Ishikawa (cell line): ENCODE measurements at regions not wholly inside any gene's neighbourhood (a gene's known extent, or its start where the extent isn't known, plus 50 kb on each side); places are given as distances from the start of the nearest gene placed in this dataset.

ENCODE experiments used
- CEBPB ChIP-seq: IDR thresholded peaks from 2 replicates; pipeline ENCODE4 v1.6.1; 2012
- CREB1 ChIP-seq: IDR thresholded peaks from 2 replicates; pipeline ENCODE4 v1.6.1; 2012; ENCODE audit warnings: low read depth
- EGR1 ChIP-seq: IDR thresholded peaks from 2 replicates; pipeline ENCODE4 v1.6.1; 2012
- EP300 ChIP-seq: IDR thresholded peaks from 2 replicates; pipeline ENCODE4 v1.6.1; 2012; ENCODE audit warnings: borderline replicate concordance
- FOXM1 ChIP-seq: IDR thresholded peaks from 2 replicates; pipeline ENCODE4 v1.6.1; 2012; ENCODE audit warnings: low read depth, borderline replicate concordance
- NFIC ChIP-seq: IDR thresholded peaks from 2 replicates; pipeline ENCODE4 v1.6.1; 2012
- RAD21 ChIP-seq: IDR thresholded peaks from 2 replicates; pipeline ENCODE4 v1.6.1; 2012; ENCODE audit warnings: low read depth
- TAF1 ChIP-seq: IDR thresholded peaks from 2 replicates; pipeline ENCODE4 v1.6.1; 2012; ENCODE audit warnings: low read depth, mild to moderate bottlenecking
- TCF12 ChIP-seq: IDR thresholded peaks from 2 replicates; pipeline ENCODE4 v1.6.1; 2012; ENCODE audit warnings: low read depth
- TEAD4 ChIP-seq: IDR thresholded peaks from 2 replicates; pipeline ENCODE4 v1.6.1; 2012
- USF1 ChIP-seq: IDR thresholded peaks from 2 replicates; pipeline ENCODE4 v1.6.1; 2012
- YY1 ChIP-seq: IDR thresholded peaks from 2 replicates; pipeline ENCODE4 v1.6.1; 2012; ENCODE audit warnings: low read depth
- ZBTB7A ChIP-seq: IDR thresholded peaks from 2 replicates; pipeline ENCODE4 v1.6.1; 2012; ENCODE audit warnings: low read depth
- TF ChIP-seq, protein P1 (sequence below): IDR thresholded peaks from 2 replicates; pipeline ENCODE4 v1.6.1; 2012; ENCODE audit warnings: low read depth, mild to moderate bottlenecking
- TF ChIP-seq, protein P2 (sequence below): IDR thresholded peaks from 2 replicates; pipeline ENCODE4 v1.6.1; 2012

GRCh38 chr4:38313999-38314561 is 349.9 kb upstream of the KLF3 start:
- TF ChIP-seq CREB1 (no peak), FOXM1 (no peak), TAF1 (no peak), CEBPB (no peak), EP300 (no peak), TCF12 (no peak), USF1 (no peak), TEAD4 (no peak), RAD21 (no peak), YY1 (no peak)
- TF ChIP-seq, protein P1, sequence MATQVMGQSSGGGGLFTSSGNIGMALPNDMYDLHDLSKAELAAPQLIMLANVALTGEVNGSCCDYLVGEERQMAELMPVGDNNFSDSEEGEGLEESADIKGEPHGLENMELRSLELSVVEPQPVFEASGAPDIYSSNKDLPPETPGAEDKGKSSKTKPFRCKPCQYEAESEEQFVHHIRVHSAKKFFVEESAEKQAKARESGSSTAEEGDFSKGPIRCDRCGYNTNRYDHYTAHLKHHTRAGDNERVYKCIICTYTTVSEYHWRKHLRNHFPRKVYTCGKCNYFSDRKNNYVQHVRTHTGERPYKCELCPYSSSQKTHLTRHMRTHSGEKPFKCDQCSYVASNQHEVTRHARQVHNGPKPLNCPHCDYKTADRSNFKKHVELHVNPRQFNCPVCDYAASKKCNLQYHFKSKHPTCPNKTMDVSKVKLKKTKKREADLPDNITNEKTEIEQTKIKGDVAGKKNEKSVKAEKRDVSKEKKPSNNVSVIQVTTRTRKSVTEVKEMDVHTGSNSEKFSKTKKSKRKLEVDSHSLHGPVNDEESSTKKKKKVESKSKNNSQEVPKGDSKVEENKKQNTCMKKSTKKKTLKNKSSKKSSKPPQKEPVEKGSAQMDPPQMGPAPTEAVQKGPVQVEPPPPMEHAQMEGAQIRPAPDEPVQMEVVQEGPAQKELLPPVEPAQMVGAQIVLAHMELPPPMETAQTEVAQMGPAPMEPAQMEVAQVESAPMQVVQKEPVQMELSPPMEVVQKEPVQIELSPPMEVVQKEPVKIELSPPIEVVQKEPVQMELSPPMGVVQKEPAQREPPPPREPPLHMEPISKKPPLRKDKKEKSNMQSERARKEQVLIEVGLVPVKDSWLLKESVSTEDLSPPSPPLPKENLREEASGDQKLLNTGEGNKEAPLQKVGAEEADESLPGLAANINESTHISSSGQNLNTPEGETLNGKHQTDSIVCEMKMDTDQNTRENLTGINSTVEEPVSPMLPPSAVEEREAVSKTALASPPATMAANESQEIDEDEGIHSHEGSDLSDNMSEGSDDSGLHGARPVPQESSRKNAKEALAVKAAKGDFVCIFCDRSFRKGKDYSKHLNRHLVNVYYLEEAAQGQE: no peak

GRCh38 chr4:38314663-38315062 is 349.3 kb upstream of the KLF3 start:
- no peak for TF ChIP-seq FOXM1
- no peak for TF ChIP-seq CEBPB
- TF ChIP-seq TAF1: no peak

DNA sequence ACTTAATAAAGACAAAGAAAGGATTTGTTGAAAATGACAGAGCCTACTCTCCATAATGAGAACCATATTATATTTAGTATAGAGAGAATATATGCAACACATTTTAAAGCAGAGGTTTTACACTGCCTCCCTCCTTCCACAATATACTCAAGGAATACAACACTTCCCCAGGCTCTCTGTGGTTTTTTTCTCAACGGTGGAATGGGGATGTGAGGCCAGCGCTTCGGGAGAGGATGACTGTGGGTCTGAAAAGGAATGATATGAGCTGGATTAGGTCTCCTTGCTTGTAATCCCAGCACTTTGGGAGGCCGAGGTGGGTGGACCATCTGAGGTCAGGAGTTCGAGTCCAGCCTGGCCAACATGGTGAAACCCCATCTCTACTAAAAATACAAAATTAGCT is 348.7 kb upstream of the KLF3 start:
- TF ChIP-seq TEAD4 (no peak), EP300 (no peak), EGR1 (no peak), NFIC (no peak), FOXM1 (no peak)
- TF ChIP-seq, protein P1: no peak

DNA sequence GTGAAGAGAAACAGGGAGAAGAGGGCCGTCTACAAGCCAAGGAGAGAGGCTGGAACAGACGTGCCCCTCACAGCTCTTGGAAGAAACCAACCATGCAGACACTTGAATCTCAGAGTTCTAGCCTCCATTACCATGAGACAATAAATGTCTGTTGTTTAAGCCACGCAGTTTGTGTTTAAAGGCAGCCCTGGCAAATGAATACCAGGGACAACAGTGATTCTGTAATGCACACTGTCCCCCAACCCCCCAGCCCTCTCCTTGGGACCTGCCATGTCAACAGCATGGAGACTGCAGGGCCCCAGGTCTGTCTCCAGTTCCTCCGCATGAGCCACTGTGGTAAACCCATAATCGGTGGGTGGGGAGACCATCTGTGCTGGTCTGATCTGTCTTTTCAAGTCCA is 348.0 kb upstream of the KLF3 start:
- TF ChIP-seq NFIC (no peak), TEAD4 (no peak), YY1 (no peak), CREB1 (no peak), FOXM1 (no peak), TCF12 (no peak), USF1 (no peak), ZBTB7A (no peak), RAD21 (no peak), EP300 (no peak), TAF1 (no peak)
- TF ChIP-seq, protein P2, sequence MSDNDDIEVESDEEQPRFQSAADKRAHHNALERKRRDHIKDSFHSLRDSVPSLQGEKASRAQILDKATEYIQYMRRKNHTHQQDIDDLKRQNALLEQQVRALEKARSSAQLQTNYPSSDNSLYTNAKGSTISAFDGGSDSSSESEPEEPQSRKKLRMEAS: no peak
- TF ChIP-seq, protein P1: no peak

DNA sequence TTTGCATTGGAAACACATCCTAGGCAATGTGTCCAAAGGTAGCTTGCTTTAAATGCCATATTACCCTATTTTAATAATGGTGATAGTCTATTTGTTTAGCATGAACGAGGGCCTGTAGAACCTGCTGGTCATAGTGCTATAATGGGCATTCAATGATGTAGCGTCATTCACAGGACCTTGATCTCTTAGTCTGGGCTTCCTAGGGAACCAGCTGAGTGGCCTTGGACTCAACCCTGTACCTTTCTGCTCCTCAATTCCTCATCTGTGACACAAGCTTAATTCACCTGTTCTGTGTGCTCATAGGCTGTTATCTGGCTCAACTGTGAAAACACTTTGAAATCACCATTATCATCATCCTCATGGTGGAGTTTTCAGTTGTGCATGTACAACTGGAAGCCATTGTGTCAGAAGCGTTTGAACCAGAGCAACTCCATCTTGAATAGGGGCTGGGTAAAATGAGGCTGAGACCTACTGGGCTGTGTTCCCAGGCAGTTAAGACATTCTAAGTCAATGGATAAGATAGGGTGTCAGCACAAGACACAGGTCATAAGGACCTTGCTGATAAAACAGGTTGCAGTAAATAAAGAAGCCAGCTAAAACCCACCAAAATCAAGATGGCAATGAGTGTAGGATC is 346.8 kb upstream of the KLF3 start:
- TF ChIP-seq EP300 (no peak), USF1 (no peak), EGR1 (no peak), TAF1 (no peak), ZBTB7A (no peak), CREB1 (no peak), RAD21 (no peak), TEAD4 (no peak), YY1 (no peak), NFIC (no peak), TCF12 (no peak), CEBPB (no peak), FOXM1 (no peak)
- TF ChIP-seq, protein P1: no peak
- TF ChIP-seq, protein P2: no peak
